Muscle layer of colon (tissue), 2 donors: ENCODE measurements at regions not wholly inside any gene's neighbourhood (a gene's known extent, or its start where the extent isn't known, plus 50 kb on each side); places are given as distances from the start of the nearest gene placed in this dataset.
"Not testable (repeated sequence)": the region's sequence is repeated elsewhere in the genome, so short reads cannot be mapped to it uniquely, and the experiment has no call there.

Experiments used
- H3K27ac ChIP-seq: one replicate; pipeline ENCODE4 v1.7.0; 2013; ENCODE audit warnings: low read depth, mild to moderate bottlenecking, low read length, moderate library complexity
- H3K27me3 ChIP-seq, 2 donors: one replicate each; pipeline ENCODE4 v1.7.0; 2013; ENCODE audit warnings: low read length in 2 of 2, mild to moderate bottlenecking in 2 of 2; ENCODE audit not compliant: insufficient read depth in 2 of 2, control insufficient read depth in 1 of 2
- H3K36me3 ChIP-seq: one replicate; pipeline ENCODE4 v1.7.0; 2013; ENCODE audit warnings: mild to moderate bottlenecking, low read length; ENCODE audit not compliant: insufficient read depth
- H3K4me1 ChIP-seq: one replicate; pipeline ENCODE4 v1.7.0; 2013; ENCODE audit warnings: mild to moderate bottlenecking, low read length; ENCODE audit not compliant: insufficient read depth
- H3K4me3 ChIP-seq, 2 donors: one replicate each; pipeline ENCODE4 v1.7.0; 2013; ENCODE audit warnings: low read length in 2 of 2, low read depth in 1 of 2, mild to moderate bottlenecking in 1 of 2, moderate library complexity in 1 of 2
- H3K9ac ChIP-seq: one replicate; pipeline ENCODE4 v1.7.0; 2013; ENCODE audit warnings: low read length
- H3K9me3 ChIP-seq: one replicate; pipeline ENCODE4 v1.7.0; 2013; ENCODE audit warnings: mild to moderate bottlenecking, low read length
- donor health status: abdominal sarcoma.
- donor health status: Adenocarcinoma of cecum.

- no peak overlapping the region for H3K27ac ChIP-seq
- no peaks in the 10 kb centered on the region for H3K9me3 ChIP-seq
- H3K9ac ChIP-seq: no peak overlapping the region
These were observed 94.7 kb upstream of the DDHD1 start for GRCh38 chr14:53247596-53248370.

GRCh38 chr14:53242898-53243297 lies 89.8 kb upstream of the DDHD1 start:
- not testable (repeated sequence) for H3K9ac ChIP-seq, H3K4me1 ChIP-seq, H3K4me3 ChIP-seq, H3K27ac ChIP-seq, H3K9me3 ChIP-seq, H3K27me3 ChIP-seq, H3K36me3 ChIP-seq

More at GRCh38 chr14:53247596-53248370, 94.7 kb upstream of the DDHD1 start:
- Histone ChIP-seq H3K27me3 (no peaks in the 10 kb centered on the region), H3K36me3 (no peaks in the 10 kb centered on the region), H3K4me3 (no peak overlapping the region), H3K4me1 (no peaks in the 10 kb centered on the region)

- H3K36me3 ChIP-seq: no peaks in the 10 kb centered on the region
- no peak overlapping the region for H3K27ac ChIP-seq
- no peaks in the 10 kb centered on the region for H3K9me3 ChIP-seq
- no peaks in the 10 kb centered on the region for H3K27me3 ChIP-seq
- H3K4me1 ChIP-seq: no peaks in the 10 kb centered on the region
- H3K4me3 ChIP-seq: no peak overlapping the region
- no peak overlapping the region for H3K9ac ChIP-seq
These were observed 84.4 kb upstream of the DDHD1 start for GRCh38 chr14:53237488-53237887.

- H3K9me3 ChIP-seq: no peaks in the 10 kb centered on the region
- H3K4me3 ChIP-seq: no peak overlapping the region
- no peak overlapping the region for H3K9ac ChIP-seq
- no peaks in the 10 kb centered on the region for H3K36me3 ChIP-seq
- H3K4me1 ChIP-seq: no peaks in the 10 kb centered on the region
- no peaks in the 10 kb centered on the region for H3K27me3 ChIP-seq
- no peak overlapping the region for H3K27ac ChIP-seq
These were observed 83.6 kb upstream of the DDHD1 start for GRCh38 chr14:53236708-53237107.

DNA sequence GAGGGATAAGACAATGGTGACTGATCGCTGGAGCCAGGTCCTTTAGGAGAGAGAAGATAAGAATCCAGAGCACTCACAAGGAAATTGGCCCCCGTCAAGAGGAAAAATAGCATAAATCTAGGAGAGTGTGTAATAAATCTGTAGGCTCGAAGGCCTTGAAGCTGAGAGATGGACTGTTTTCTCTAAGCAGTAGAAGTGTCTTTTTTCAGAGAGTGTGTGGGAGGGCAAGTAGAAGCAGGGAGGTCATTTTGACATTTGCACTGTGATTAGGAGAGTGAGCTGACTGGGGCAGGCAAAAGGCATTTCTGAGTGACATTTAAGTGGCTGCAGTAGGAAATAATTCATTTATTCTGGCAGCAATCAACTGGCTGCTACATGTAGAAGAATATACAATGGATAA lies 78.0 kb upstream of the DDHD1 start:
- H3K4me3 ChIP-seq: no peak overlapping the region
- no peak overlapping the region for H3K27ac ChIP-seq
- H3K9ac ChIP-seq: no peak overlapping the region
- H3K27me3 ChIP-seq: no peaks in the 10 kb centered on the region
- no peaks in the 10 kb centered on the region for H3K4me1 ChIP-seq
- no peaks in the 10 kb centered on the region for H3K9me3 ChIP-seq
- no peaks in the 10 kb centered on the region for H3K36me3 ChIP-seq

DNA sequence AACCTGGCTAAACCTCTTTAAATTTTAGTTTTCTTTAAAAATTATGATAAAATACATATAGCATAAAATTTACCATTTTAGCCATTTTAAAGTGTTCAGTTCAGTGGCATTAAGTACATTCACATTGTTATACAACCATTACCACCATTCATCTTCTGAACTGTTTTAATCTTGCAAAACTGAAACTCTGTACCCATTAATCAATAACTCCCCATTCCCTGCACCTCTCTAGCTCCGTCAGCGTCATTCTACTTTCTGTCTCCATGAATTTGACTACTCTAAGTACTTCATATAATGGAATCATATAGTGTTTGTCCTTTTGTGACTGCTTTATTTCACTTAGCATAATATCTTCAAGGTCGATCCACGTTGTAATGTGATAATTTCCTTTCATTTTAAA lies 75.8 kb upstream of the DDHD1 start:
- H3K36me3 ChIP-seq: no peaks in the 10 kb centered on the region
- H3K4me3 ChIP-seq: no peak overlapping the region

DNA sequence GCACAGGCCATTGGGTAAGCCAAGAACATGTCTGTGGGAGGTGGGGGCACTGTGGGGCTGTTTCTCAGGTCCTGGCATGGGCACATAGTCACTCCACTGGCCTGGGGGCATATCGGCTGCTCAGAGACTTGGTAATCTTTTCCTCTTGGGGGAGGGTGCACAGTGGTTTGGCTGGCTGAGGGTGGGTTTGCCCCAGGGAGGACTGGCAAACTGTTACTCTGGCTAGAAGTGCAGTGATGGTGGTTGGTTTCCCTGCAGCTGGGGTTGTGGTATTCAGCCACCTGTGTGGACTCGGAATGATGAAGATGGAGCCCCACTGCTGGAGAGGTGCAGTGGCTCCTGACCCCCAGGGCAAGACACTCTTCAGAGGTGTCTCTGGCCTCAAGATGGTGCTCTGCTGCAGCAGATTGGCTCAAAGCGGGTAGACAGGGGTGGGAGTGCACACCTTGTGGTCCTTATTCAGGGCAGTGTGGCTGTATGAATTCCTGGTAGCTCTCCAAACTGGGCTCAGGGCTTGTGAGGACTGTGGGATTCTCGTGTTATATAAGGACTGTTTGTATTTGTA lies 74.1 kb upstream of the DDHD1 start:
- no peaks in the 10 kb centered on the region for H3K27me3 ChIP-seq
- H3K4me1 ChIP-seq: no peaks in the 10 kb centered on the region
- no peak overlapping the region for H3K4me3 ChIP-seq
- H3K9ac ChIP-seq: no peak overlapping the region
- H3K27ac ChIP-seq: no peak overlapping the region
- no peaks in the 10 kb centered on the region for H3K36me3 ChIP-seq
- no peaks in the 10 kb centered on the region for H3K9me3 ChIP-seq

More for the DNA sequence above, 75.8 kb upstream of the DDHD1 start:
- no peaks in the 10 kb centered on the region for H3K4me1 ChIP-seq
- no peaks in the 10 kb centered on the region for H3K9me3 ChIP-seq
- no peak overlapping the region for H3K27ac ChIP-seq
- H3K27me3 ChIP-seq: no peaks in the 10 kb centered on the region
- no peak overlapping the region for H3K9ac ChIP-seq

GRCh38 chr14:53226553-53226952 lies 73.4 kb upstream of the DDHD1 start:
- Histone ChIP-seq H3K27me3 (no peaks in the 10 kb centered on the region), H3K27ac (no peak overlapping the region), H3K36me3 (no peaks in the 10 kb centered on the region), H3K4me1 (no peaks in the 10 kb centered on the region), H3K4me3 (no peak overlapping the region), H3K9me3 (no peaks in the 10 kb centered on the region), H3K9ac (no peak overlapping the region)

DNA sequence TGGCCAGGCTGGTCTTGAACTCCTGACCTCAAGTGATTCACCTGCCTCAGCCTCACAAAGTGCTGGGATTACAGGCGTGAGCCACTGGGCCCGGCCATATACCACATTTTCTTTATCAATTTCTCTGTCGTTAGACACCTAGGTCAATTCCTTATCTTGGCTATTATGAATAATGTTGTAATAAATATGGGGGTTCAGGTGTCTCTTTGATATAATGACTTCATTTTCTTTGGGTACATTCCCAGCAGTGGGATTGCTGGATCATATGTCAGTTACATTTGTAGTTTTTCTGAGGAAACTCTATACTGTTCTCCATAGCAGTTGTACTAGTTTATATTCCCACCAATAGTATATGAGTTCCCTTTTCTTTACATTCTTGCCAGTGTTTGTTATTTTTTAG lies 67.8 kb upstream of the DDHD1 start:
- Histone ChIP-seq H3K36me3 (no peaks in the 10 kb centered on the region), H3K27me3 (no peaks in the 10 kb centered on the region)

DNA sequence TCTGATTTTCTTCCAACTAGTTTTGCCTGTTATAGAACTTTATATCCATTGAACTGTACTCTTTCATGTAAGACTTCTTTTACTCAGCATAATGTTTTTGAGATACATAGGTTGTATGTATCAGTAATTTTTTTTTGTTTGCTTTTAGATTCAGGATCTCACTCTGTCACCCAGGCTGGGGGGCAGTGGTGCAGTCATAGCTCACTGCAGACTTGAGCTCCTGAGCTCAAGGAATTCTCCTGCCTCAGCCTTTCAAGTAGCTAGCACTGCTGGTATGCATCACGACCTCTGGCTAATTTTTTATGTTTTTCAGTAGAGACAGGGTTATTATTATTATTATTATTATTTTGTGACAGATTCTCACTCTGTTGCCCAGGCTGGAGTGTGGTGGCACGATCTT lies 65.0 kb upstream of the DDHD1 start:
- H3K27ac ChIP-seq: no peak overlapping the region
- no peaks in the 10 kb centered on the region for H3K27me3 ChIP-seq
- H3K9me3 ChIP-seq: no peaks in the 10 kb centered on the region
- H3K4me3 ChIP-seq: peak overlapping the region in 1 of 2 donors; percentile 55
- no peaks in the 10 kb centered on the region for H3K36me3 ChIP-seq
- no peaks in the 10 kb centered on the region for H3K4me1 ChIP-seq
- no peak overlapping the region for H3K9ac ChIP-seq

More for the DNA sequence above, 67.8 kb upstream of the DDHD1 start:
- Histone ChIP-seq H3K4me3 (no peak overlapping the region), H3K9me3 (no peaks in the 10 kb centered on the region), H3K27ac (no peak overlapping the region), H3K9ac (no peak overlapping the region), H3K4me1 (no peaks in the 10 kb centered on the region)

DNA sequence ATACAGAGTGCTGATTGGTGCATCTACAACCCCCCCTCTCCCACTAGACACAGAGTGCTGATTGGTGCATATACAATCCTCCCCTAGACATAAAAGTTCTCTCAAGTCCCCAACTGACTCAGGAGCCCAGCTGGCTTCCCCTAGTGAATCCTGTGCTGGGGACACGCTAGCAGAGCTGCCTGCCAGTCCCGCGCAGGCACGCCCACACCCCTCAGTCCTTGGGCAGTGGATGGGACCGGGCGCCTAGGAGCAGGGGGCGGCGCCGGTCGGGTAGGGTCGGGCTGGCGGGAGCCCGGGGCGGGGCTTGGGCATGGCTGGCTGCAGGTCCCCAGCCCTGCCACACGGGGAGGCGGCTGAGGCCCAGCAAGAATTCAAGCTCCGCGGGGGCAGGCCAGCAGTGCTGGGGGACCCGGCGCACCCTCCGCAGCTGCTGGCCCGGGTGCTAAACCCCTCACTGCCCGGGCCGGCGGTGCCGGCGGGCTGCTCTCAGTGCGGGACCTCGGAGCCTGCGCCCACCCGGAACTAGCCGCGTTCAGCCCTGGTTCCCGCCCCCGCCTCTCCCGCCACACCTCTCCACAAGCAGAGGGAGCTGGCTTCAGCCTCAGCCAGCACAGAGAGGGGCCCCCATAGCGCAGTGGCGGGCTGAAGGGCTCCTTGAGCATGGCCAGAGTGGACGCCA lies 64.3 kb upstream of the DDHD1 start:
- Histone ChIP-seq H3K36me3 (no peaks in the 10 kb centered on the region), H3K9ac (peak overlapping the region; percentile 25), H3K9me3 (no peaks in the 10 kb centered on the region), H3K27me3 (no peaks in the 10 kb centered on the region), H3K4me3 (peak overlapping the region; percentile 46 to 55), H3K4me1 (no peaks in the 10 kb centered on the region), H3K27ac (no peak overlapping the region)
